GM18868 (cell line): ENCODE measurements at regions not wholly inside any gene's neighbourhood (a gene's known extent, or its start where the extent isn't known, plus 50 kb on each side); places are given as distances from the start of the nearest gene placed in this dataset.

Experiments
- ATAC-seq: cut with Tn5 transposase; IDR thresholded peaks from one replicate; pipeline ENCODE4 v1.9.1; 2021; ENCODE audit warnings: mild to moderate bottlenecking, moderate library complexity; ENCODE audit not compliant: unreplicated experiment

DNA sequence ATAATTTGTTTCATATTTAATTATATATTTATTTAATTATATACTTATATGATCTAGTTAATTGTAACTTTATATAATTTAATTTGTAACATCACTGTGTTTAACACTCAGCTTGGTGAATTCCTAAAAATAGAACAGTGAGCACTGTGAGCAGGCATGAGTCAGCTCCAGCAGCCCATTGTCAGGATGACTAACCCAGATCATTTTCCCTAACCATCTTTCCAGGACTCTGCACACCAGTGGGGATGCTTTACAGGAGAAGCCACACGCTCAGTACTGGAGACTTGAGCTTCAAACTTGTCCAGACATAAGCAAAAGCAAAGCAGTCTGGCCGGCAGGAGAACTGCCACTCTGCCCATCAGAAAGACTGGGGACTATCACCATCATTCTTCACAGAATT, 446.2 kb upstream of the TRPC7 start:
- no peak for ATAC-seq

DNA sequence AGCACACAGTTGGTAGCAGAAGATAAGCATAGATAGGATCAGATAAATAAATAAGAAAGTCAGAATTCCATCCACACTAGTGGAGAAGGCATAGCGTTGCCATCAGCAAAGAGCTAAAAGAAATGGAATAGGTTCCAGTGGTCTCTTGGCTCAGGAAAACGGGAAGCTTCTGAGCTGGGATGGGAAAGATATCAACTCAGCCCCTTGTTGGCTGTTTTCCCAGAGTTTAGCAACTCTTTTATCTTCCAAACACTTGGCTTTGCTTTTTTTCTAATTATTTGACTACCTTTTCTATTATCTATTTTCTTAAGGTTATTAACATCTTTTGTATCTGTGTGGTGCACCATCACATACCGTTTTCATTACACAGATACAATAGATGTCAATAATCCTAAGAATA, 445.7 kb upstream of the TRPC7 start:
- no peak for ATAC-seq

DNA sequence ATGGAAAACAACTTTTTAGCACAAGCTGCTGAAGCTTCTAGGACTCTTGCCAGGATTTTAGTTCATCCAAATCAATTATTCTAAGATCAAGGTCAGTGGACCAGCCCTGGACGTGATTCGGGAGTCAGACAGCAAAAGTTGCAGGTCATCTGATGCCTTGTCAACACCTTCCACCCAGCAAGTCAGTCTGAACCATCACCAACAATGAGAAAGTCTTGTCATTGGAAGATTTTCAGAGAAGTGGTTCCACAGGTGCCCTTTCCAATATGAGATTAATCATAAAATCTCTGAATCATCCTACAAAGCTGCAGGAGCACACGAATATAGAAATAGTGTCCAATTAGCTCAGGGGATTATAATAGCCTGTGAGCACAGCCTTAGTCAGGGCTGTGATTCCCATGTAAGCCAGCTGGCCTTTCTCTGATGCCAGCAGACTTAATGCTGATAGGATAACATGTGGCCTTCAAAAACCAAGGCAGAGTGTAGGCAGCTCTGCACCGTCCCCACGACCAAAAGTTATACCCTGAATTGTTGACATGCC, 445.0 kb upstream of the TRPC7 start:
- ATAC-seq = no peak

DNA sequence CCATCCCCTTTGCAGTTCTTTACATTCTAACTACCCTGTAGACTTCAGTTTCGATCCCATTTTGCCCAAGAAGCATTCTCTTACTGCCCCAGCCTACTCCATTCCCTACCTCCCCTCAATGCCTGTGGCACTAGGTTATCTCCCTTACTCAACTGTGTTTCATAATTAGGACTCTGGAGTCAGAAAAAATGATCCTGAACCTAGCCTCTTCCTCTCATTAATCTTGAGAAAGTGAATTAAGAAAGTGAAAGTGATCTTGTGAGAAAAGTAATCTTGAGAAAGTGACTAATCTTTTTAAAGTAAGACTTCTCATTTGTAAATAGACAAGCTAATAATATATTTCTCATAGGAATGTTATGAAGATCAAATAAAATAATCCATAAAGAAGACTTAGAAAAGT, 444.0 kb upstream of the TRPC7 start:
- ATAC-seq = peak; percentile 50

DNA sequence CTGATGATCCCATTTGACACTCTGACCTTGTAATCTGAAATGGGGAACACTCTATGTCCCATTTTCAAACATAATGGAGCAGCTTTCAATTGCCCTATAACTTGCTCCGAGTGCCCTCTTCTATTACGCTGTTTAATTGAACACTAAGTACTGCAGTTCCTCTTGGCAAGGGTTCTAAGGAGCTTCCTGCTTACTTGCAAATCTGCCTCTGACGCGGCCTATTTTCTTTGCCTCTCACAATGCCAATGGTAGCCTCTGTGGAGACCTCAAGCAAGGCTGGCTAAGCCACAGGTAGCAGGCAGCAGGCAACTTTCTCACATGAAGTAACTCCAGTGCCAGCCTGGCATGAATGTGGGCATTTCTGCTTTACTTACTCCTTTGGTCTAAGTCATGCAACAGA, 443.4 kb upstream of the TRPC7 start:
- ATAC-seq = no peak

DNA sequence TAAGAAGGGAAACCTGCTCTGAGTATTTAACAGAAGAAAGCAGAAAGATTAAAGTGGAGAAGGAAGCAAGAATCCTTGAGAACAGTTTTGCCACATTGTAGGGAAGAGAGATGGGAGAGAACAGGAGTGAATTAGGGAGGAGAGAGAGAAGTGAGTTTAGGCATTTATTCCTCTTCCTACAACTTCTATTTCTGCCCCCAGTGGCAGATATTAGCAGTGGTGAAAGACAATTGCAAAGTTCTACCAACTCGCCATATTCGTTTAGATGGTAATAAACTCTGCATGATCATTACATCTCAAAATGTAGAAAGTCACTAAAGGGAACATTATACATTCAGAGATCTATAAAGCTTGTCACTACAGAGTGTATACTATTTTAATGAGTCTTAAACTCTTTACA, 440.1 kb upstream of the TRPC7 start:
- ATAC-seq = no peak

DNA sequence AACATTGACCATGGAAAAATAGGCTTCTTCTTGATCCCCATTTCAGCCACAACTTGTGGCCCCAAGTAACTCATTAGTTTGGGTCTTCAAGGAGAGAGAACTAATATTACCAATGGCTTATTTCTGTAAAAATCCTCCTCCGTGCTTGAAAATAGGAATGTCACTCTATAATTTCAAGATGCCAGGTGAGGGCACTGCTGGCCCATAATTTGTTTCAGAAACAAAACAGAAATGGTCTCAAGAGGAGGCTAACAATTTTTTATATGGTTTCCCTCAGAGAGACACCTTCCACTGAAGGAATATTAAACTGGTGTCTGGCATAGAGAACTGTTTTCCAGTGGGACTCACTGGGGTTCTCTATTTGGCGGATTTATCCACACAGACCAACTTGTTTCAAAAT, 437.0 kb upstream of the TRPC7 start:
- ATAC-seq = no peak

DNA sequence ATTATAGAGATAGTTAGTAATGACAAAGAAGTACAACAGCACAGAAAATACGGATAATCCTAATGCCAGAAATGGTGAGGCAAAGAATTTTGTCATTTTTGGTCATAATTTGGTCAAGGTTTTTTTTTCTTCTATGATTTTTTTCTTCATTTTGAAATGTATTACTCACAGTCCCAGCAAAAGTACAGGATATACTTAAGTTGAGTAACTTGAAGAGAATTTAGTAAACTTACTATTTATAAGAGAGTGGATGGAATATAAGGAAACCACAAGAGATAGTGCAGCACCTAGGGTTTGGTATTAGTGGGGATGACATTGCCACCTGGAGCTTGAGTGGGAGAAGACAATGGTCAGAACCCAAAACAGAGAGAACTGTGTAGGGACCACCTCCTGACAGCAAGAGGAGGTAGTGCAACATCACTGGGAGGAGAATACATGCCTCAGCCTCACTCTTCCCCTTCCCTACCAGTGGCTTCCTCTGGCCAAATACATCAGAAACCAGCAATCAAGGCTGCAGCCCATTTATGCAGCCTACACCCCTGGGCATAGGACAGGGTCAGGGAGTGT, 434.5 kb upstream of the TRPC7 start:
- no peak for ATAC-seq

DNA sequence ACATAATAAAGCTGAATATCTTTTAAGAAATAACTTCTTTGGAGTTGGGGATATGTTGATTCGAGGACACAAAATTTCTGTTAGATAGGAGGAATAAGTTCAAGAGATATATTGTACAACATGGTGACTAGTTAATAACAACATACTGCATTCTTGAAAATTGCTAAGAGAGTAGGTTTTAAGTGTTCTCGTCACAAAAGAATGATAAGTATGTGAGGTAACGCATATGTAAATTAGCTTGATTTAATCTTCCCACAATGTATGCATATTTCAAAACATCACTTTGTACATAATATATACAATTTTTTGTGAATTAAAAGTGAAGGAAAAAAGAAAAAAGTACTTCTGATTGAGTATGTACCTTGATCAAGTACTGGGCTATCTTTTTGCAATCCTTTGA, 428.0 kb upstream of the TRPC7 start:
- no peak for ATAC-seq

DNA sequence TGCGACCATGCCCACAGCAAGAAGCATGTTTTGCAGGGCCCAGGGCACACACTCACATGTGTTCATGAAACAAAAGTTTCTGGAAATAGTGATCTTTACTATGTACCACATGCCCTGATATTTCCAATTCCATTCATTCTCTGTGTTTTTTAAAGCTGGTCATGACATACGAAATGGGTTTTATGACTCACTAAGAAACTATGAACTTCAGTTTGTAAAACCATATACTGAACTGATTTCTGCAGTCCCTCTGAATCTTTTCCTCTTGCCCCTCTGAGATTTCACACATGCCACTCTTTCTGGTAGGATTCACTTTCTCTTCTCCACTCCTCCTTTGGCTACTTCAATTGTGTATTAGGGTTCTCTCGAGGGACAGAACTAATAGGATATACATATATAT, 416.1 kb upstream of the TRPC7 start:
- no peak for ATAC-seq

DNA sequence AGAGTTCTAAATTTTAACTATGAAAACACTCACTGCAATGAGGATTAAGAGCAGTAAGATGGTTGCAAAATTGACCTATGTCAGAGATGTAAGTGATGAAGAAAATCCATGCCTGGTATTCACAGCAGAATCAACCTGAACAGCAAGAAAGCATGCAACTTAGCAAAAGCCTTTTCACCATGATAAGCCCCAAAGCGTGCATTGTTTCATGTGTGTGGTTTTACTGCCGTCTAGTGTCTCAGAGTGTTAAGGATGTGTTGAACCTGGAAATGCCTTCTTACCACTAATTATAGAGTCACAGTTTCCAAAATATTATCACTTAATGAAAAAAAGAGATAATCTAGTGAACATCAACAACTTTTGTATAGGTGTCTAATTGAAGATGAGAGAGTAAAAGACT, 415.2 kb upstream of the TRPC7 start:
- ATAC-seq = no peak

DNA sequence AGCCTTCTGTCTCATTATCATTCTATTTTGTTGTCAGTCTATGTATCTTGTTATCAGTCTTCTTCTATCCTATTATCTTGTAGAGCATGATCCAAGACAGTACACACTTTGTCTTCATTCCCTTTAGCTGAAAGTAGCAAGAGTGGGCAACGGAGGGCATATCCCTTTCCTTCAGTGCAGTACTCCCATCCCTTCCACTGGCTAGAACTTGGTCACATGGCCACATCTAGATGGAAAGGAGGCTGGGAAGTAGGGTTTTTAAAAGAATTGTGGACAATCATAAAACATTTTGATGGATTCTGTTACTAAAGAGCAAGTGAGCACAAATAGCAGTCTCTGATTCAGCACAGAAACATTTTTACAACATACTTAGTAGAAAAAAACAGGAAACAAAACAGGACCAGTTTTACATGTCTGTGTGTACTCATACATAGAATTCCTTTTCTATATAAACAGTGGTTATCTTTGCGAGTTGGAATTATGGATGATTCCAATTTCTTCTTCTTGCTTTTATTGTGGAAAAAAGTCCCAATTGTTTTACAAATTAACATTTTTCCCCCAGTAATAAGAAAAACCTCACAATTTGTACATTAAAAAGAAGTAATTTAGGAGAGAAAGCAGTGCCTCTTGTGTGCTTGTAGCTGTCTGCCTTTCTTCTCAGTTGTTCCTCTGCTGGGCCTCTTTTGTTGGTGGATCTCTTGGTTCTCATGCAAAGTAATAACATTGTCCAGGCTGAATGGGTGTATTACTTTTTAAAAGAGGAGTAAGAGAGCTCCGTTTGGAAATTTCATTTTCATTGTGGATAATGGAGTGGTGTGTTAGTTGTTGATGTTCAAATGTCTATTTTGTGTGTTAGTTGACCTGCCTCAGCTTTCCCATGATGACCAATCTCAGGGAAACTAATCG, 410.9 kb upstream of the TRPC7 start:
- ATAC-seq = no peak

DNA sequence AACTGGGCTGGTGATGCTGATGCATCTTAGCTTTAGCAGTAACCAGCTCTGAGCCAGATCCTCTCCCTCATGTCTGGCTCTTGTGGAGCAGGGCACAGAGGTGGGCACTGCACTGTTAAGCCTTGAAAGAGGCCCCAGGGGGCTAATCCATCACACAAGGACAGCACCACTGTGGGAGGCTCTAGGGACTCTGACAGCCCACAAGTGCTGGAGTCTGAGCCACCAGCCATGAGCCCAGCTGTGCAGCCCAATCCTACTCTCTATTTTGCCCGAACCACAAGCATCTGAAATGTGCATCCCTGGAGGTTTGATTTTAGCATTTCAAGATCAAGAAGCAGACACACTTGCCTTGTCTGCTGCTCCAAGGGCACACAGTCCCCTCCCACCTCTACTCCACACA, 407.1 kb upstream of the TRPC7 start:
- ATAC-seq = no peak

DNA sequence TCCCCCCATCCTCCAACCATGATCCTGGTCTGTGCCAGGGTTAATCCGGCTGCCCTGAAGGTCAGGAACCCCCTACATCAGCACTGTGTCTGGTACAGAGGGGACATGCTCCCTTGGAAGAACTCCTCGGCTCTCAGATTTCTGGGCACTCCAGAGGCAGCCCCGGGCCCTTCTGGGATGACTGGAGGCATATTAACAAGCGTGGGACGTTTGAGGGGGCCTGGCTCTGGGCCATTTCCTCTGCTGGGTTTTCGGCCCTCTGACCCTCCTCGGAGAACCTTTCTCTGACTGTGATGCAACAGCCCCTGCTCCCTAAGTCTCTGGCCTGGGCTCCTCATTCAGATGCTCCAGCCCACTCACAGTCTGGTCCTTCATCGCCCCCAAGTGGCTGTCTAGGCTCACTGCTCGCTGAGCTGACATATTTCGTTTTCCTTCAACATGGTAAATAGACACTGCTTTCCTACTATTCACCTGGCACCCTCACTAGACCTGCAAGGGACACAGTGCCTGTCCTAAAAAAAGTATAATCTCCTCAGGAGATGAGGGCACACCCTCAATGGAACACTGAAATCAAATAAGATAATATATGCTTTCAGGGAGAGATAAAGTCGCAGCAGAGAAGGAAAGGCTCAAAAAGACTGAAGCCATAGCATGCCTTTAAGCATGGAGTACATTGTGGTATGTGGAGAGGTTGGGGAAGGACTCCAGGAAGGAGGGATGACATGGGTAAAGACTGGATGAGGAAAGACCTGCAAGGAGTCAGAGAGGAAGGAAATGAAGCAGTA, 404.7 kb upstream of the TRPC7 start:
- ATAC-seq = peak; percentile 89

DNA sequence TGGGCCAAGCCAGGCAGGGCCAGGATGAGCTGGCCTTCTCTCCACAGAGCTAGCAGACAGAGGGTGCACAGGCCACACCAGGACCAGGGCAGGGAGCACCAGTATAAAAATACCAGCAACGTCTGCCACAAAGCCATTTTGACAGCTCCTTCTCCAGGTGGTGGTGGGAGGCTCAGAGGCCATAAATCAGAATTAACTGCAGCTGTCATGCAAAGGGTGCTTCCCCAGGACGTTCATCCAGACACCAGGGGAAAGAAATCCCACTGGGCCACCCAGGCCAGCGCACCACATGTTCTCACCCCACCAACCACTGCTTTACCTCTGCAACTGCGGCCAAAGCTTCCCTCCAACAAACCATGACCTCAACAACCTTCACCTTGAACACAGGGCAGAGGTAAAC, 403.7 kb upstream of the TRPC7 start:
- no peak for ATAC-seq

DNA sequence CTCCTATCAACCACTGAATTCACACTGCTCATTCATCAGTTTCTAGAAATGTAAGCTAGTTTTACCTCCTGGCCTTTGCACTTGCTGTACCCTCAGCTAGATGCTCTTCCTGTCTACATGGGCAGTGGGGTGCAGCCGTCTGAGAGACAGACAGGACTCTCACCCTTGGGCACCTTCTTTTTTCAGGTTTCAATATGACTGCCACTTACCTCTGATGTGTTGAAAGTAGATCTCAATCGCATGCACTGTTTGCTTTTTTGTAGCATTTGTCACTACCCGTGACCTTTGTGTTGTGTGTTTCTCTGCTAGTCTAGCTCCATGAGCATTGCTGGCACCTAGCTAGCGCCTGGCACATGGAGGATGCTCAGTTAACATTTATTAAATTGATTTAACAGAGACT, 403.1 kb upstream of the TRPC7 start:
- peak; percentile 70 for ATAC-seq

DNA sequence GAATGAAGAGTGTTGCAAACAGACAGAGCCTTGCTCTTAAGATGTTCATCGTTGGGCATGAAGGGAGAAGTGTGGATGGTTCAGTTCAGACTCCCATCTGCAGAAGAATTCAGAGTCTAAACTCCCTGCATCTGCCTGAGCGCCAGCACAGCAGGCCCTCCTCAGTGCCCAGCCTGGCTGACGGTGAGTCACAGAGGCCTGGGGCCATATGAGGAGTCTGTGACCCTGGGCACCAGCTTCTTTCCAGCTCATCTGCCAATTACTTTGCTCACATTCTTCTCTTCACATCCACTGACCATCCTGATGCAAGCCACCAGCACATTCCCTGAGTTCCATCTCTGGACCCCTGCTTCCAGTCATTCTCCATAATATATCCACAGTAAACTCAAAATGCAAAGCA, 401.1 kb upstream of the TRPC7 start:
- ATAC-seq = no peak

DNA sequence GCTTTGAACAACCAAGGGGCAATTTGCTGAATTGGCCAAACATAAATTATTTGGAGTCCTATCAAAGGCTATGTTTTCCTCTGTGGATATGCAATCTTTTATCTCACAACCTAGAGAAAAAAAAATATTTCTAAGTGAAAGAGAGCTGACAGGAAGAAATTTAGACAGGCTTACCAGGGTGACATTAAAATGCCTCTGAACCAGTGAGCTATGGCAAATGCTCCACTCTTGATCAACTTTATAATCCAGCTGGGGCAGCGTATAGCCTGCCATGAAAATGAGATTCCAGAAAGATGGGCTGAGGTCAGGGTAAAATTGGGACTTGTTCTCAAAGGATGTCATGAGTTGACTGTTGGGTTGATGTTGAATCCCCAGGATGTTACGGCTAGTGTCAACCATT, 399.3 kb upstream of the TRPC7 start:
- ATAC-seq = no peak

DNA sequence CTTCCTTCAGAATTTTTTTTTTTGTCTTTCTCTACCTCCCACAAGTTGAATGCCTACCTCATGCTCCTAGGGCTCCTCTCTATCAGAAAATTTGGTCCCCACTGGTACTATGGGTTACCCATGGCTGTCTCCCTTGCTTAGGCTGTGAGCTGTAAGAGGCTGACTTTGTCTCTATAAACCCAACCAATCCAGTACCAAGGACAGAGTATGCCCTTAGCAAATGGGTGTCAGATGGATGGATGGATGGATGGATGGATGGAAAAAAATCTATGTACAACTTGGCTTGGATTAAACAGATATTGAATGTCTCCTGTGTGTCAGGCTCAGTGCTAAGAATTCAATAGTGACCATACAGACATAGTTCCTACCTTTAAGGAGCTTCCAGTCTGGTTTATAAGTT, 398.2 kb upstream of the TRPC7 start:
- ATAC-seq = no peak

DNA sequence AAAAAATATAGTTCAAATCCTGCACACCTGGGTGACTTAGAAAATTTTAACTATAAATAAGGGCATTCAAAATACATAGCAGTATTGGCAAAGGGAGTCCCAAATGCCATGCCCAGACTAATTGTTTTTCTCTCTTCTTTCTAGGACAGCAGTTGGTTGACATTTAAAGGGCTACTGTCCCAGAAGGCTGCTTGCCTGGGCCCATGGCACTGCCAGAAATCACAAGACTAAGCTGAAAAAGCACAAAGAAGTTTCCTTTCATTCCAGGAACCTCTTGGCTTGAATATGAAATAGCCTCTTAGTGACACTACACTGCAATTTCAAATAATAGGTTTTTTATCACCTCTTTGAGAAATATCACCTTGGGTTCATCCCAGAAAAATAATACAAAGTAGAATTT, 388.9 kb upstream of the TRPC7 start:
- ATAC-seq = no peak

DNA sequence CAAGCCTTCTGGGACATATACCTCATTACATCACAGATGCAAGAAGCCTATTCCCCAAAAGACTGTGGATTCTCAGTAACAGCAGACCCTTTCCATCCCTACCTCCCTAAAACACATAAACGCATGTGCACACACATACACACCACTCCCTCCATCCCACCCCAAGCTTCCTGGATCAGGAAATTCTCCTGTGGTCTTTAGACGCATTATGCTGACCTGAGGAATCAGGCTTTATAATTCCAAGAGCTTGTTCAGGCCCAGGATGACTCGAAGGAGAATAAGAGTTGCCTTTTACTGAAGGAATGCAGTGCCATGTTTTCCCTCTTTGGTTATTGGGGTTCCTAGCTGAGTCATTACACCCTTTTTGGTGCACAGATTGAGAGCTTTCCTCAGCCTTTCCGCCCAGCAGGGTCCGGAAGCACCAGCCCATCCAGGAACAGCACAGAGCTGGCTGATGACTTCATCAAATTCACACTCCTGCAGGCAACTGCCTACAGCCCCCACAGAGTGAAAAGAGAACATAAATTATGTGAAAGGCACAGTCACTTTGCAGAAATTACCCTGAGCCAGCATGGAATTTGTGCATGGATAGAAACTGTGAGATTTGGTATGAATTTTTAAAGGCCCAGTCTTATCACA, 385.0 kb upstream of the TRPC7 start:
- ATAC-seq = no peak
